GM10248 (cell line): ENCODE measurements at regions not wholly inside any gene's neighbourhood (a gene's known extent, or its start where the extent isn't known, plus 50 kb on each side); places are given as distances from the start of the nearest gene placed in this dataset.

Experiments
- CTCF ChIA-PET: fragments of 300-600 bp; sonication (Branson Sonifier 250); formaldehyde crosslinking; extraction: SDS; loops from one replicate; lab custom pipeline; 2021; ENCODE audit warnings: antibody characterized with exemption; lab: Yijun Ruan, JAX
- POLR2A ChIA-PET: fragments of 350-650 bp; sonication (Branson Sonifier 250); formaldehyde crosslinking; extraction: SDS; loops from one replicate; lab custom pipeline; 2020; ENCODE audit warnings: antibody characterized with exemption; lab: Yijun Ruan, JAX
- DNase-seq: peaks from one replicate; pipeline ENCODE4 v3.0.0; 2012; ENCODE audit errors: extremely low spot score
- TF ChIP-seq, protein P1 (sequence below): IDR thresholded peaks from 2 replicates; pipeline ENCODE4 v1.5.1; 2012; ENCODE audit warnings: mild to moderate bottlenecking, low read depth; ENCODE audit errors: extremely low read depth, missing control alignments, control extremely low read depth

DNA sequence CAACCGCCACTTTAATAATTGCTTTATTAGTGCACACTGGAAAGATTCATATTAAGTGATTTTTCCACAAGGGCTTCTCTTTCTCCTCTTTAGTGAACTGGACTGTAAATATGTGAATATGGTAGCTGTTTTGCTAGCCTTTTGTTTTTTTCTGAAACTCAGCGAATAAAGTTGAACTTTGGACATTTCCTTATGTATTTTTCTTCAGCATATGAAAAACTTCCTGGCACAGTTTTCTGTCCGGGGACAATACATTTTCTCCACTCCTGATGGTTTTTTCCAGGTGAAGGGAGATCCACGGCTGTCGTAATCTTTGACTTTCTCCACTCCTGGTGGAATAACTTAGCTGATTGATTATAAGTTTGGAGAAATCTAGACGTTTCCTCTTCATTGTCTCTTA, 457.4 kb upstream of the FAT1 start:
- ChIA-PET CTCF (no interaction called here), POLR2A (no interaction called here)
- DNase-seq, result no peak
- TF ChIP-seq, protein P1, sequence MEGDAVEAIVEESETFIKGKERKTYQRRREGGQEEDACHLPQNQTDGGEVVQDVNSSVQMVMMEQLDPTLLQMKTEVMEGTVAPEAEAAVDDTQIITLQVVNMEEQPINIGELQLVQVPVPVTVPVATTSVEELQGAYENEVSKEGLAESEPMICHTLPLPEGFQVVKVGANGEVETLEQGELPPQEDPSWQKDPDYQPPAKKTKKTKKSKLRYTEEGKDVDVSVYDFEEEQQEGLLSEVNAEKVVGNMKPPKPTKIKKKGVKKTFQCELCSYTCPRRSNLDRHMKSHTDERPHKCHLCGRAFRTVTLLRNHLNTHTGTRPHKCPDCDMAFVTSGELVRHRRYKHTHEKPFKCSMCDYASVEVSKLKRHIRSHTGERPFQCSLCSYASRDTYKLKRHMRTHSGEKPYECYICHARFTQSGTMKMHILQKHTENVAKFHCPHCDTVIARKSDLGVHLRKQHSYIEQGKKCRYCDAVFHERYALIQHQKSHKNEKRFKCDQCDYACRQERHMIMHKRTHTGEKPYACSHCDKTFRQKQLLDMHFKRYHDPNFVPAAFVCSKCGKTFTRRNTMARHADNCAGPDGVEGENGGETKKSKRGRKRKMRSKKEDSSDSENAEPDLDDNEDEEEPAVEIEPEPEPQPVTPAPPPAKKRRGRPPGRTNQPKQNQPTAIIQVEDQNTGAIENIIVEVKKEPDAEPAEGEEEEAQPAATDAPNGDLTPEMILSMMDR, result no peak

DNA sequence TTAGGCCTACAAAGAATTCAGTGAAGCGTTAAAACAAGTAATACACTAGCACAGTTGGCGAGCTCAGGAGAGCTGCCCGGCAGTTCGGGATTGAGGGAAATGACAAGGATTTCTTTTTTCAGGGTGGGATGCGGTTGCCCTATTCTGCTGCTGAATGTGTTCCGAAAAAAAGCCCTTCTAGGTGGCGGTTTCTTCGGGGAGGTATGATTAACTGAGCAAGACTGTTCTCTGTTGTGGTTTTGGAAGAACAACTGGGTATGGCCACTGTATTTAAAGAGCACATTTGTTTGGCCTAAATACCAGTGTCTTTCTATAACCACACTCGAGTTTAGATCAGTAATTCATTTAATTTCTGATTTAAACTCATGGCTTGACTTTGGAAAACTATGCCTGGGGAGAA, 459.7 kb upstream of the FAT1 start:
- ChIA-PET CTCF (no interaction called here), POLR2A (no interaction called here)
- TF ChIP-seq, protein P1, result no peak
- DNase-seq, result no peak

DNA sequence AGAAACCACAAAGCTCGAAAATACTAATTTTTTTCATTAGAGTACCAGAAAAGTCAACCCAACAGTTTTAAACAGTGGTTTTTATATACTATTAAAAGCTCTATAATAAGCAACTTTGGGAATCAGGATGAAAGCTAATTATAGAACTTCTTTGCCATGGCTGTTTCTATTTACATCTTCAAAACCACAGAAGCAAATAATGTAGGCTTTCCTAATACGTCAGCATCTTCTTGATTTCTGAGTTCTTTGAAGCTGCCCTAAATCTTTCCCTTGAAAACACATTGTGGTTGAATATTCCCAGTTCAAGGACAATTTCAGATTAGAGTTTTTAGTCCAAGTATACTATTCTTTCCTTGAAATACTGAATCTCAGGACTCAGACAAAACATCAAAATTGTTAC, 460.2 kb upstream of the FAT1 start:
- ChIA-PET CTCF (no interaction called here), POLR2A (no interaction called here)
- DNase-seq, result no peak
- TF ChIP-seq, protein P1, result no peak

DNA sequence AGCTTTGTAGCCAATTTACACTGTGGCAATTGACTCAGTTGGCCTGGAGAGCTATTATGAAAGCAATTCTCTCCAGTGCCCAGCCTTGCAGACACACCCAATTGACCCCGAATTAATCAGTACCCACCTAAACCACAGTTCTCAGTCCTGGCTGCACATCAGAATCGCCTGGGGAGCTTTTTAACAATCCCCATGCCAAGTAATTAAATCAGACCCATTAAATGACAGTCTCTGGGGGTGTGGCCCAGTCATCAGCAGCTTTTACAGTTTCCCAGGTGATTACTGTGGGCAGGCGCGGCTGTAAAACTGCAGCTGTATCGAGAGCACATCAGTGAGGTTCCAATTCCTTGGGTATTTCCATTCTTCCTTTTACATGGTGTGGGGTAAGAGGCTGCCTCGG, 460.9 kb upstream of the FAT1 start:
- TF ChIP-seq, protein P1, result no peak
- no peak for DNase-seq
- ChIA-PET CTCF (no interaction called here), POLR2A (no interaction called here)

DNA sequence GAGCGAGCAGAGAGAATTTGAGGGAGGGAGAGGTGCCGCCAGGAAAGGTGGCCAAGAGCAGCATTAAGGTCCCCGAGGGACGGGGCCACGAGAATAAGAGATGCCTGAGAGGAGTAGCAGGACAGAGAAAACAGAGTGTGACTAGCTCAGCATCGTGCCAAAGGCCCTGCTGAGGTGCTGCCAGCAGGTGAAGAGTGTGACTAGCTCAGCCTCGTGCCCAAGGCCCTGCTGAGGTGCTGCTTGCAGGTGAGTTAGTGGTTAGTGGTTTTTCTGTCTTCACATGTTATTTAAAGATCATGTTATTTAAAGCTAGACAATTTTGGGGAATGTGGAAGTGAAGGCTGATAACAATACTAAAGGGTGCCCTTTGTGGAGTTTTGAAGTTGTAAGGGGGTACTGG, 464.5 kb upstream of the FAT1 start:
- ChIA-PET POLR2A (no interaction called here), CTCF (interaction anchor here (0.8 kb wide), 1 partner anchor 11 kb away, joined by 3 read pairs; no protein-coding TSS in a partner anchor)
- TF ChIP-seq, protein P1, result no peak
- DNase-seq, result no peak

DNA sequence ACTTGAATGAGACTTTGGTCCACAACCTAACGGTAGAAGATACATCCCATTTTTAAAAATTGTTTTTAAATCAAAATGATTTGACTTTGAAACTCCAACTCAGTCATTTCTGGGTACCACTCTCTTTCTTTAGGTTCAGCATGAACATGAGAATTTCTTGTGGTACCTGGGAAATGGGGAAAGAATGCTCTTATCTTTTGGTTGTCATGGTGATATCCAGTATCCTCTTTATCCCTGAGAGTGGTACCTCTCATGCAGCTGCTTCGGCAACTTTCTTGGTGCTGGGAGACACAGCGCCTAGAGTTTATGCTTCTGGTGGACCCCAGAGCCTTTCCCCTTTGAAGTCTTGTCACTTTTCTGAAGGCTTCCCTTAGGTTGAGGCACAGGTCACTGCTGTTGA, 465.1 kb upstream of the FAT1 start:
- POLR2A ChIA-PET, result no interaction called here
- CTCF ChIA-PET, result interaction anchor here (0.8 kb wide), 1 partner anchor 10 kb away, joined by 3 read pairs; no protein-coding TSS in a partner anchor
- TF ChIP-seq, protein P1, result no peak
- no peak for DNase-seq
